Muscle of leg (tissue), 3 donors: ENCODE measurements at regions not wholly inside any gene's neighbourhood (a gene's known extent, or its start where the extent isn't known, plus 50 kb on each side); places are given as distances from the start of the nearest gene placed in this dataset.
"Not testable (repeated sequence)": the region's sequence is repeated elsewhere in the genome, so short reads cannot be mapped to it uniquely, and the experiment has no call there.

Source experiments
- DNase-seq: peaks from one replicate; pipeline ENCODE4 v3.0.0; 2013
- H3K27ac ChIP-seq: one replicate; pipeline ENCODE4 v1.5.1; 2013; ENCODE audit warnings: mild to moderate bottlenecking, low read length, control low read depth
- H3K27me3 ChIP-seq: one replicate; pipeline ENCODE4 v1.6.1; 2013; ENCODE audit warnings: low read length; ENCODE audit not compliant: control insufficient read depth, insufficient read depth
- H3K36me3 ChIP-seq: one replicate; pipeline ENCODE4 v1.6.1; 2013; ENCODE audit warnings: low read length; ENCODE audit not compliant: control insufficient read depth, insufficient read depth
- H3K4me1 ChIP-seq: one replicate; pipeline ENCODE4 v1.6.1; 2013; ENCODE audit warnings: low read length; ENCODE audit not compliant: control insufficient read depth, insufficient read depth
- H3K4me3 ChIP-seq: one replicate; pipeline ENCODE4 v1.5.1; 2013; ENCODE audit warnings: low read length, control low read depth
- H3K9me3 ChIP-seq: replicated peaks from 2 replicates; pipeline ENCODE4 v1.6.1; 2013; ENCODE audit warnings: low read depth, low read length; ENCODE audit not compliant: control insufficient read depth
- WGBS: methylation state at CpG from one replicate; pipeline ENCODE4 v1.1.5; 2013; ENCODE audit warnings: missing lambda C conversion rate; ENCODE audit not compliant: insufficient coverage; 5-methylcytosine and 5-hydroxymethylcytosine counted together

- not testable (repeated sequence) for H3K9me3 ChIP-seq, H3K4me1 ChIP-seq, H3K27me3 ChIP-seq, H3K27ac ChIP-seq, H3K36me3 ChIP-seq, DNase-seq, H3K4me3 ChIP-seq
- no CpG with 5 or more reads among the region's 9 CpGs for WGBS
Measured at GRCh38 chr2:111316221-111316741, 195.6 kb downstream of the BCL2L11 start.

GRCh38 chr2:111316881-111317549, 196.3 kb downstream of the BCL2L11 start:
- not testable (repeated sequence) for H3K27ac ChIP-seq, H3K4me3 ChIP-seq, DNase-seq, H3K9me3 ChIP-seq, H3K36me3 ChIP-seq, H3K27me3 ChIP-seq, H3K4me1 ChIP-seq
- WGBS = no CpG with 5 or more reads among the region's 2 CpGs

GRCh38 chr2:111319552-111319951, 198.8 kb downstream of the BCL2L11 start:
- not testable (repeated sequence) for H3K27me3 ChIP-seq, H3K9me3 ChIP-seq, DNase-seq, H3K4me1 ChIP-seq, H3K4me3 ChIP-seq, H3K36me3 ChIP-seq, H3K27ac ChIP-seq
- no CpG with 5 or more reads among the region's 6 CpGs for WGBS

- not testable (repeated sequence) for DNase-seq, H3K4me3 ChIP-seq, H3K27ac ChIP-seq, H3K36me3 ChIP-seq, H3K4me1 ChIP-seq, H3K27me3 ChIP-seq, H3K9me3 ChIP-seq
- no CpG with 5 or more reads among the region's 3 CpGs for WGBS
Measured at GRCh38 chr2:111320264-111320663, 199.6 kb downstream of the BCL2L11 start.

- H3K27me3 ChIP-seq, H3K9me3 ChIP-seq, H3K4me3 ChIP-seq, H3K4me1 ChIP-seq, H3K36me3 ChIP-seq, DNase-seq, H3K27ac ChIP-seq: not testable (repeated sequence)
- no CpG with 5 or more reads among the region's 1 CpG for WGBS
Measured at GRCh38 chr2:111320965-111321364, 200.3 kb downstream of the BCL2L11 start.

- H3K9me3 ChIP-seq, H3K36me3 ChIP-seq, H3K4me3 ChIP-seq, H3K27ac ChIP-seq, H3K4me1 ChIP-seq, DNase-seq, H3K27me3 ChIP-seq: not testable (repeated sequence)
- no CpG with 5 or more reads among the region's 5 CpGs for WGBS
Measured at GRCh38 chr2:111323384-111323783, 202.7 kb downstream of the BCL2L11 start.

- not testable (repeated sequence) for H3K4me3 ChIP-seq, H3K36me3 ChIP-seq, H3K27me3 ChIP-seq, H3K4me1 ChIP-seq, DNase-seq, H3K27ac ChIP-seq, H3K9me3 ChIP-seq
- no CpG with 5 or more reads among the region's 4 CpGs for WGBS
Measured at GRCh38 chr2:111327726-111328125, 207.0 kb downstream of the BCL2L11 start.

- not testable (repeated sequence) for DNase-seq
- whole genome bisulfite sequencing = no CpG with 5 or more reads among the region's 4 CpGs
Measured at GRCh38 chr2:111329309-111329708, 208.6 kb downstream of the BCL2L11 start.

GRCh38 chr2:111331099-111331724, 210.5 kb downstream of the BCL2L11 start:
- H3K4me3 ChIP-seq, H3K27me3 ChIP-seq, H3K4me1 ChIP-seq, H3K9me3 ChIP-seq, H3K36me3 ChIP-seq, DNase-seq, H3K27ac ChIP-seq: not testable (repeated sequence)
- no CpG with 5 or more reads among the region's 2 CpGs for WGBS

More at GRCh38 chr2:111329309-111329708, 208.6 kb downstream of the BCL2L11 start:
- H3K4me3 ChIP-seq, H3K27ac ChIP-seq, H3K4me1 ChIP-seq, H3K27me3 ChIP-seq, H3K36me3 ChIP-seq, H3K9me3 ChIP-seq: not testable (repeated sequence)

- H3K27ac ChIP-seq, H3K4me1 ChIP-seq, DNase-seq, H3K27me3 ChIP-seq, H3K4me3 ChIP-seq, H3K36me3 ChIP-seq, H3K9me3 ChIP-seq: not testable (repeated sequence)
Measured at GRCh38 chr2:111335220-111335907, 214.7 kb downstream of the BCL2L11 start.
